Hematopoietic multipotent progenitor cell treated with erythropoietin and hydrocortisone succinate and interleukin-3 and kit ligand, for 6 days (in vitro differentiated cells): ENCODE measurements at regions not wholly inside any gene's neighbourhood (a gene's known extent, or its start where the extent isn't known, plus 50 kb on each side); places are given as distances from the start of the nearest gene placed in this dataset.
A peak's percentile ranks its signal among the peaks of the same experiment; 100 is the strongest.
"Not testable (repeated sequence)": the region's sequence is repeated elsewhere in the genome, so short reads cannot be mapped to it uniquely, and the experiment has no call there.

Experiments used
- DNase-seq: peaks from one replicate; pipeline ENCODE4 v3.0.0-alpha.2; 2015

GRCh38 chr12:58316926-58317325 lies 375.6 kb downstream of the ATP23 start:
- no peak for DNase-seq

DNA sequence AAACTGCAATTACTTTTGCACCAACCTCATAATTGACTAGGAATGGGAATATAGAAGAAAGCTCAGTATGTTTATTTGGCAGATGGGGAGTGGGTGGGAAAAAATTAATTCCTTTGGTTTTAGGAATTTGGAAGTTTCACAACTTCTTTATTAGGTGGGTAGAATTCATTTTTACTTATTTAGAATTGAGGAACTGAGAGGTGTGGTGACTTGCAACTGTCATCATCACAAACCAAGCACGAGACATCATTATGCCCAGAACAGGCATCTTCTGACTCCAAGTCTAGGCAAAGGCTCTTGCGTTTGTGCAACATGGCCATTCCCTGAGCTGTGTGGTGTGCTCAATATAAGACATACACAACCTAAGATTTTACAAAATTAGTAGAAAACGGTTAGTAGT lies 380.0 kb downstream of the ATP23 start:
- DNase-seq: no peak

GRCh38 chr12:58323676-58324075 lies 382.3 kb downstream of the ATP23 start:
- no peak for DNase-seq

- DNase-seq: no peak
Measured at GRCh38 chr12:58325561-58325960, 384.2 kb downstream of the ATP23 start.

DNA sequence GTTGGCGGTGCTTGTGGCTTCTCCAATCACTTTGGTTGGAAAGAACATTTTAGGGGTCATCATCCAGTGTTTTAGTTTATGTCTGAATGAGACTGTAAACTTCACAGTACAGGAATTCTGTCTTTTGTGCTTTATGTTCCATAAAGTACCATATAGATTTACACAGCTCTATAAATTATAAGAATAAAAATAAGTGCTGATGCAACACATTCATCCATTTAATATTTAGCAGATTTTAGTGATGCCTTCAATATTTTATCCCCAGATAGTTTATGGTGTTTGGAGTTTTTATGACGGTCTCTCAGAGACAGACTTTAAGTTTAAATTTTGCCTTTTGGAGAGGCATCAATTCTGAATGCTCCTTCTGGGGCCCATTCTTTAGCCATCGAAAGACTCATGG lies 385.2 kb downstream of the ATP23 start:
- no peak for DNase-seq

DNA sequence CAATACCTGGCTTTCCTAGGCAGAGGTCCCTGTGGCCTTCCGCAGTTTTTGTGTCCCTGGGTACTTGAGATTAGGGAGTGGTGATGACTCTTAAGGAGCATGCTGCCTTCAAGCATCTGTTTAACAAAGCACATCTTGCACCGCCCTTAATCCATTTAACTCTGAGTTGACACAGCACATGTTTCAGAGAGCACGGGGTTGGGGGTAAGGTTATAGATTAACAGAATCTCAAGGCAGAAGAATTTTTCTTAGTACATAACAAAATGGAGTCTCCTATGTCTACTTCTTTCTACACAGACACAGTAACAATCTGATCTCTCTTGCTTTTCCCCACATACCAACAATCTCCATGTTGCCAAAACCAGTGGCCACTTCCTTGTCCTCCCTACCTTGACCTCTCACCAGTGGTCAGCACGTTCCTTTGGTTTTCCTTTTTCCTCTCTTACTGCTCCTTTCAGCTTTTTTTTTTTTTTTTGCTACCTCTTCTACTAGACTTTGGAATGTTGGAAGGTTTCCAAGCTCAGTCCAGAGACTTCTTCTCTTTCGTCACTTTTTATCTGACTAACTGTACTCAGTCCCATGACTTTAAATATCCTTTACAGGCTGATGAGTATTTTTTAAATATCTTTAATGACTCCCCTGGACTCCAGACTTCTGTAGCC lies 395.3 kb downstream of the ATP23 start:
- DNase-seq: not testable (repeated sequence)

- DNase-seq: not testable (repeated sequence)
Measured at GRCh38 chr12:58337539-58337938, 396.2 kb downstream of the ATP23 start.

DNA sequence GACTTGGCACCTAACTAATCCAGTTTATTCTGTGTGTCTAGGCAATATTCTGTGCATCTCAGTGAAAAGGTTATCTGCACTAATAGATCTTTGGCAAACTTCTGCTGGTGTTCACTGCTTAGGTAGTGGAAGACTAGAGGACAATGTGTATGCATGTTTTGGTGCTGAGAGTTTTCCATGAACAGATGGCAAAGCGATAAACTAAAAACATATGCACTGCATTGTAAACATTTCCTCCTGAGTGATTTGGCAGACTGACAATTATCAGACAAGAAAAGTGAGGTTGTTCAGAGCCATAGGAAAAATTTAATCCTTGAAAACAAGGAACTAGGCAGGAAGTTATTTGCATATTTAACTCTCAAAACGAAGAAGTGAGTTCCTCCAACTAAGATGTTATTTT lies 400.4 kb downstream of the ATP23 start:
- no peak for DNase-seq

DNA sequence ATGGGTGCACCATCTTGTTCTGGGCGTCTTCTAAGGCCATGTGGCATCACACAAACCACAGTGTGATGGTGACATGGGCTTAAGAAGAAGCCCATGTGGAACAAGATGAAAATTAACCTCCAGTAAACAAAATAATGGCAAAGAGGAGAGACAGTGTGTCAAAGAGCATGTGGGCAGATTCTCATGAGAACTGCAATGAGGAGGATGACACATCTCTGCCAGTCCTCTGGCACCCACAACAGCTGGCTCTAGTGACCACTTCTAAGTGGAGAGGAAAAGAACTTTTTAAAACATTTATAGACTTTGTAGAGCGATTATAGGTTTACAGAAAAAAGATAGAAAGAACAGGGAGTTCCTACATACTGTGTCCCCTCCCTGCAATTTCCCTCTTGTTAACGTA lies 401.4 kb downstream of the ATP23 start:
- DNase-seq: no peak

DNA sequence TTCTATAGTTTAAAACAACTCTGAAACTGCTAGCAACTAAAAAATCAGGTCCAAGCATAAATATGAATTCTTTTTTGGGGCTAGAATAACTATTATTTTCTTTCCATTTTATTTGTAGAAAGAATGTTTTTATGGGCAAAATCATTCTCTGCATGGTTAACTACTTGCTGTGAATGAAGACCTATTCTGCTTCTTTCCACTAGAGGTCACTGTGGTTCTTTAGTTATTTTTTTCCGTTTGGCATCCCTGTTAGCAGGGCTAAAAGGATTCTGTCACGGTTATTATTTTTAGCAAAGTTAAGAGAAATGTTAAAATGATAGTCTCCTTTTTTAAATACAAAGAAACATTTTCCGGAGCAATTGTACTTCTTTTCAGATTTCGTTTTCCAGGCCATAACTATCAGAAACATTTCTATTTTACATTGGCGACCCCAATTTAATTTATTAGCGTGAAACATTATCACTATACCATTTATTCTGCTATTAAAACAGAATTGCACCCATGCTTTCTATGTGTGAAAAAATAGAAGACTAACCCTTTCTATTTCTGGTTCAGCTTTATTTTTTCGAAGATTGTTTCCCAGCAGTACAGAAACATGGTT lies 404.8 kb downstream of the ATP23 start:
- peak; percentile 68 for DNase-seq

DNA sequence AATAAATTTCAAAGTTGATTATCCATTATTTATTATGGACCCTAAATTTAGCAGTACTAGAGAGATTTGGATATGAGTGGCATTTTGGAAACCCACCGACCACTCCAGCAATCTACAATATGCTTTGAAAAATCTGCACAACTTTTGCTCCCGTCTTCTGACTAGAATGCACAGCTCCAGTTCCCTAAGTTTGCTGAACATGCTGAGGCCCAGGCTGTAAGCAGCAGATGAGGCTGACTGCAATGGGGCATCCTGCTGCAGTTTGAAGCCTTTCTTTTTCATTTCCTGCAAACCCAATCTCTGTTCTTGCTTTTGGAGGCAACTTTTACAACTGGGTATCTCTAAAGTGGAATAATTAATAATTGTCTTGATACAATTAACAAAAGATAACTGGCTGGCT lies 405.8 kb downstream of the ATP23 start:
- no peak for DNase-seq

GRCh38 chr12:58347691-58348090 lies 406.3 kb downstream of the ATP23 start:
- no peak for DNase-seq

- DNase-seq: no peak
Measured at GRCh38 chr12:58349161-58349560, 407.8 kb downstream of the ATP23 start.

GRCh38 chr12:58356794-58357193 lies 415.4 kb downstream of the ATP23 start:
- DNase-seq: no peak

DNA sequence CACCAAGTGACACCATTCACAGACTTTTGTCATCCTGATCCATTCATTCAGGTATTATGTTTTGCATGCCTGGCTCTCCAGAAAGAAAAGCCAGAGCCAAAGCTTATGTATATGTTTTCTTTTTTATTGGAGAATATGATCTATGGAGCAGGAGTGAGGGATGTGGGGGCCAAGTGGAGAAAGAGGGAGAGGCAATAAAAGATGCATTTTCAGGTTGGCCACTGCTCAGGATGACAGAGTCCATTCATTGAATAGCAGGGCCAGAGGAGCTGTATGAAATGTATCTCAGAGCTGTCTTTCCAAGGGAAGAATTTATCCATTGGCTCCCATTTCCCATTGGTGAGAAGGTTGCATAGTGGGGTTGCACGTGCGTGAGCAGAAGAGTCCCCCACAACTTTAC lies 416.1 kb downstream of the ATP23 start:
- no peak for DNase-seq

DNA sequence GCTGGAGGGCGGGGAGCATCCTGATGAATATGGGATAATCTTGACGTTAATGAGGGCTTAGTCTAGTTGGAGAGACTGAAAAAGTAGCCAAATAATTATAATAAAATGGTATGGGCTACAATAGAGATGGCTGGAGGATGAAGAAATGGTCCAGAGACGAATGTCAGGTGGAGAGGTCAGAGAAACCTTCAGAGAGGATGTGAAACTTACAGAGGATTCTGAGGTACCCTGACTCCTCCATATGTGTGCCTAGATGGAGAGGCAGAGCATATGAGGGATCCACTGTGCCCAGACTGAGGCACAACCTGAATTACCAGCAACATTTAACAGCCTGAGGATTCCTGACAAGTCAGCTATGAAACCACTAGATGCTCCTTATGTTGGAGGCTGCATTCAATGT lies 417.0 kb downstream of the ATP23 start:
- DNase-seq: no peak

- DNase-seq: no peak
Measured at GRCh38 chr12:58359084-58359483, 417.7 kb downstream of the ATP23 start.

DNA sequence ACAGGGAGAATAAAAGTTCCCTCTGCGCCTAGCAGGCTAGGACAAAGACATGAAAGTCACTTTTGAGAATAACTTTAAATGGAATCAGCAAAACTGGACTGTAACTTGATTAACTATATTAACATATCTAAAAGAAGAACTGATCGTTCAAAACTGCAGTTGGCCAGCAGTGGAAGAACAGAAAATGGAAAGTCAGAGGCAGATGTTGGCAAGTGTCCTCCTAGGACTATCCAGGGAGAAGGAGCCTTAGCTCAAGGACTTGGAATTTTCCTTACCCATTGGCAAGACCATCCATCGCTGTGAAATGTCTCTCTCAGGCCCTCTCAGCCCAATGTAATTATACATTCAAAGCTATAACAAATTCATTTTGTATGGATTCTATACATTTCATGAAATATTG lies 419.7 kb downstream of the ATP23 start:
- DNase-seq: no peak

GRCh38 chr12:58363971-58364370 lies 422.6 kb downstream of the ATP23 start:
- DNase-seq: no peak

- no peak for DNase-seq
Measured at GRCh38 chr12:58364389-58365086, 423.2 kb downstream of the ATP23 start.

GRCh38 chr12:58365087-58365390 lies 423.7 kb downstream of the ATP23 start:
- DNase-seq: no peak

DNA sequence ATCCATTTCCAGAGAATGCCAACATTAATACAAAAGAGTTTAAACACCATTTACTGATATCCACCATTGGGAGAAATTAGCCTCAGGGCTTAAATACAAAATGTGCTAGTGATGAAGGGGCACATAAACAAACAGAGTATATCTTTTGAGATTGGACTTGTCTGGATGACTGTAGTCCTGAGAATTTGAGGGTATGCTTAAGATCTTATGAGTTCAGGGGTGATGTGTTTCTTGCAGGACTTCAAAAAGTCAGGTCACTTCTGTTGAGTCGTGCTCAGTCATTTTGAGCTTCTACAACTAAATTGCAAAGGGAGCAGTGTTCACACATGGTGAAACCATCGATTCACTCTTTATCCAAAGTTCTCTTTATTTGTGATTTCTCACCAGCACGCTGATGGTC lies 425.7 kb downstream of the ATP23 start:
- no peak for DNase-seq

- DNase-seq: no peak
Measured at GRCh38 chr12:58368001-58368400, 426.6 kb downstream of the ATP23 start.

GRCh38 chr12:58369576-58369975 lies 428.2 kb downstream of the ATP23 start:
- no peak for DNase-seq

DNA sequence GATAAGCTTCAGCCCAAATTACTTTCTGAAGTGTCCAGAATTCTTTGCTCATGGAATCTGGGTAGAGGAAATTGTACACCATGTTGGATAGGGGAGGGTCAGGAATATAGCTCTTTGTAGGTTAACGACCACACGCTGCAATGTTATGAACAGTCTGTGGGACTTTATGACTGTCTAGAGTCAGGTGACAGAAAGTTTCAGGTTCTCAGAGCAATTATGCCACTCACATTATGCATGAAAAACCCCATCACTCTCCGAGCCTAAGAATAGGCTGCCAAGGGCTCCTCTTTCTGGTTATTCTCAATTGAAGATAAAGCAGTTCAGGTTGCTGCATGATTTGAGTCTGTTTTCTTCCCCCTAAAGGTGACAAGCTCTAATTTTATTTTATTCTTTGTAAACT lies 430.9 kb downstream of the ATP23 start:
- no peak for DNase-seq
